HG02970 (cell line): ENCODE measurements at regions not wholly inside any gene's neighbourhood (a gene's known extent, or its start where the extent isn't known, plus 50 kb on each side); places are given as distances from the start of the nearest gene placed in this dataset.

Source experiments
- ATAC-seq: cut with Tn5 transposase; IDR thresholded peaks from one replicate; pipeline ENCODE4 v1.9.1; 2021; ENCODE audit warnings: mild to moderate bottlenecking, moderate library complexity, moderate number of reproducible peaks; ENCODE audit not compliant: unreplicated experiment, low FRiP score

- no peak for ATAC-seq
Observed at GRCh38 chr2:216918088-216918680, 58.3 kb upstream of the TNP1 start.

- ATAC-seq, result no peak
Observed at GRCh38 chr2:216916956-216917650, 57.2 kb upstream of the TNP1 start.

GRCh38 chr2:216915557-216916150 is 55.8 kb upstream of the TNP1 start:
- no peak for ATAC-seq

DNA sequence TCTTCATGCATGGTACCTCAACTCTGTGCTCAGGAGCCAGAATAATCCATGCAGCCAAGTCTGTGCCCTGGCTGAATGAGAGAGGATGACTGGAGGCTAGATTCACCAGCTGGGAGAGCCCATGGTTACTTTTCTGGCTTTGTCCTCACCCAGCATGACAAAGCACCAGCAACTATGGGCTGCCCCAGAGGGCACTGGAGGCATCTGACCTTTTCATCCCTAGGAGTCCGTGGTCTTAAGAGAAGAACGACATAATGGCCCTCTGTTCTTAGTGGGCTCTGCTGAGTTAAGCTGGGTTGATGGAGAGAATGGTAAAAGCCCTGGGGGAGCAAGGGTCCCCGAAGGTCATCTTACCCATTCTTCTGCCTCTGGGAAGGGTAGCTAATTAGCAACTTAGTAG is 54.6 kb upstream of the TNP1 start:
- ATAC-seq, result no peak

DNA sequence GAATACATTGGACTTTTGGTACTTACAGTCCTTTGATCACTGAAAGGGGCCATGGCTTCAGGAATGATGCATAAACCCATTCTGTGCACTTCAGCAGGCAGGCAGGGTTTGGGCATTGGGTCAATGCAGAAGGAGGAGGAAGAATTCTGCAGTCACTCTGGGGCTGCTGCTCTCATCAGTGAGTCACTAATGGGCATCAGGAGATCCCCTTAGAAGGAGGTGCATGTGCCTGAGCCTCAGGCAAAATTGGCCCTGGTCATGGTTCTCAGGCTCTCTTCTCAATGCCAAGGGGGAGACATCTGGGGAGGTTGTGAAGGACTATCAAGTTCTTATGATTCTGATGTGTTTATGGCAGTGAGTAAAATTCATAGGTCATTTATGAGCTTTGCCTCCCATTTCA is 52.0 kb upstream of the TNP1 start:
- ATAC-seq, result no peak

DNA sequence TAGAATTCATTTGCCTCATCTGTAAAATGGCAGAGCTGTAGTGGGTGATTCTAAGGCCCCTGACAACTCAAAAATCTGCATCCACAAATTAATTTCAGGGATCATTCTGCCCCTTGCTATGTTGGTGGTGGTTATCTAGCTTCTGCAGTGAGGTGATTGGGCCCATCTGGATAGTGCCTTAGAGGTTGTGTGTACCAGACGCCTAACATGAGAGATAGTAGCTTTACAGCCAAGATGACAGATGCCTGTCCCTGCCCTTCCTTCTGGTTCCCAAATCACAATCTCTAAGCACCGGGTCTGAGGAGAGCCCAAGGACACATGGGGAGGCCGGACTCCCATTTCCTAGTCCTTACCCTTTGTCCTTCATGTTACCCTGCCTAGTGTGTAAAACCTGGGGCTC is 51.1 kb upstream of the TNP1 start:
- no peak for ATAC-seq

GRCh38 chr2:216909541-216910210 is 49.8 kb upstream of the TNP1 start:
- ATAC-seq, result no peak
